SIG-M5 treated with dmso at 0.1 percent for 504 hours (cell line): ENCODE measurements at regions not wholly inside any gene's neighbourhood (a gene's known extent, or its start where the extent isn't known, plus 50 kb on each side); places are given as distances from the start of the nearest gene placed in this dataset.
"Not testable (repeated sequence)": the region's sequence is repeated elsewhere in the genome, so short reads cannot be mapped to it uniquely, and the experiment has no call there.

Source experiments
- DNase-seq: peaks from one replicate; lab custom pipeline; 2025; ENCODE audit not compliant: unreplicated experiment; lab: John Stamatoyannopoulos, UW

DNA sequence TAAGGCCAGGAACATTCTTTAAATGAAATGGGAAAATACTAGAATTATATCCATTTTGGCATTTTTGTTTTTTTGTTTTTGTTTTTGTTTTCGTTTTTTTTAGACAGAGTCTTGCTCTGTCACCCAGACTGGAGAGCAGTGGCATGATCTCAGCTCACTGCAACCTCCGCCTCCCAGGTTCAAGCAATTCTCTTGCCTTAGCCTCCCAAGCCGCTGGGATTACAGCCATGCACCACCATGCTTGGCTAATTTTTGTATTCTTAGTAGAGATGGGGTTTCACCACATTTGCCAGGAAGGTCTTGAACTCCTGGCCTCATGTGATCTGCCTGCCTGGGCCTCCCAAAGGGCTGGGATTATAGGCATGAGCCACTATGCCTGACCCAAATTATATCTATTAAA is 520.7 kb upstream of the RORB start:
- DNase-seq, result not testable (repeated sequence)

DNA sequence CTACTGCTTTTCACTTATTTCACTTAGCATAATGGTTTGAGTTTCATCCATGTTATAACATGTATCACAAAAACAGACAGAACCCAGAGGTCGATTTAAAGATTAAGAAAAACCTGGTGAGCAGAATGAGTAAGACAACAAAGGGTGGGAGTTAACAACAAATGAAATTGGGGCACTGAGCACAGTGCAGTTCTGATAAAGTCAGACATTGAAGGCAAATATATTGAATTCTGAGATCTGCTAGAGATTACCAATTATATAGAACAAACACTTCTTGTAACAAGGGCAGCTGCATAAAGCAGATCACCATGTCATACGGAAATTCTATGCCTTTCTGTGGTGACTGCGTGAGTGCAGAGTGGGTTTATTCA is 517.3 kb upstream of the RORB start:
- DNase-seq, result no peak

DNA sequence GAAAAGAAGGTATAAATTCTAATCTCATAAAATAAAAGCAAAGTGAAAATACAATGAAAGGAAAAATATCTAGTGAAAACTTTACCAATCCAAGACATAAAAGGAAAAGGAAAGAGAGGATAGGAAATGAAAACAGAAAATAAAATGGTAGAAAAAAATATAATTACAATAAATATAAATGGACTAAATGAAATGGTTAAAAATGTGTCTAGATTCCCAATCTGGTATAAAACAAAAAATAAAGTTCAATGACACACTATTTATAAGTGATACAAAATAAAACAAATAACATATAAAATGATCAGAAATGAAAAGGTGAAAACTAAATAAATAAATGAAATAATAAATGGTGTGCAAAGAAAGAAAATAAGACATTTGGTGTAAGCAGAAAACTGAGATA is 516.4 kb upstream of the RORB start:
- DNase-seq, result no peak

- DNase-seq, result no peak
Observed at GRCh38 chr9:73981405-73981804, 515.7 kb upstream of the RORB start.

- DNase-seq, result no peak
Observed at GRCh38 chr9:73995836-73996235, 501.3 kb upstream of the RORB start.

- no peak for DNase-seq
Observed at GRCh38 chr9:73996844-73997243, 500.3 kb upstream of the RORB start.

GRCh38 chr9:74001382-74001781 is 495.8 kb upstream of the RORB start:
- DNase-seq, result no peak

DNA sequence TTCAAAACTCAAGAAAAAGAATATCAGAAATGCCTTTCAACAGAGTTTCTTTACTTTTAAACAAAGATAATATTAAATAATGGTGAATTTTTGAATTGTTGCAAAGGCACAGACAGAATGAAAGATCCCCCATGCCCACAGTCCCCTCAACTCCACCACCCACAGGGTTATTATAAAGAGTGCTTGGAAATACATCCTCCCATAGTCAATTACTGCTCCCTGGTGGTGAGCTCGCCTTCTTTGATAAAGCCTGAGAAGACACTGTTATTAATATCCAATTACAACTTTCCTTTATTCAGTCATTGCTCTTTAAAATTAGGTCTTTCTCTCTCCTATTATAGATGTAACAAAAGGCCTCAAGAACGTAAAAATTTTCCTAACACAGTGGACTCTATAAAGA is 490.2 kb upstream of the RORB start:
- DNase-seq, result no peak

GRCh38 chr9:74007833-74008232 is 489.3 kb upstream of the RORB start:
- DNase-seq, result no peak

GRCh38 chr9:74016004-74016403 is 481.1 kb upstream of the RORB start:
- DNase-seq, result no peak

DNA sequence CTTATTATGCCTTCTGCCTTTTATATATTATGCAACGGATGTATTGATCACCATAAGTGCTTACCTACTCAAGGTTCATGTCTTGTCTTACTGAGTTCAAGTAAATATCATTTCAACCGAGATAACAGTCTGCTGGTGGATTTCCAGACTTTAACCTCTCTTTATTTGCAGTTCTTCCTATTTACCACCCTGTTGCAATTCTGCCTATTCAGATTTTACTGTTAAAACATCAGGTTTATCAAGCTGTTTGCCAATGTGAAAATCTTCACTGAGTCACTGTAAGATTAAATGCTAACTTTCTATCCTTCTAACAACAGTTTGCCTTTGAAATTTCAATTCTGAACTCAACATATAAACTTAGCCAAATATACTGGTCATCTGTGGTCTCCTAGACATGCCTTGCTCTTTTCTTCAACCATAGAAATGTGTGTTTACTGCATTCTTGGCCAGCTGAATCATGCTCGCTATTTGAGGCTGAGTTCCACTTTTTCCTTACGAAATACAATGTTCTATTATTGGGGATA is 471.7 kb upstream of the RORB start:
- no peak for DNase-seq

GRCh38 chr9:74032421-74032820 is 464.7 kb upstream of the RORB start:
- DNase-seq, result no peak

GRCh38 chr9:74035786-74036185 is 461.3 kb upstream of the RORB start:
- DNase-seq, result no peak

DNA sequence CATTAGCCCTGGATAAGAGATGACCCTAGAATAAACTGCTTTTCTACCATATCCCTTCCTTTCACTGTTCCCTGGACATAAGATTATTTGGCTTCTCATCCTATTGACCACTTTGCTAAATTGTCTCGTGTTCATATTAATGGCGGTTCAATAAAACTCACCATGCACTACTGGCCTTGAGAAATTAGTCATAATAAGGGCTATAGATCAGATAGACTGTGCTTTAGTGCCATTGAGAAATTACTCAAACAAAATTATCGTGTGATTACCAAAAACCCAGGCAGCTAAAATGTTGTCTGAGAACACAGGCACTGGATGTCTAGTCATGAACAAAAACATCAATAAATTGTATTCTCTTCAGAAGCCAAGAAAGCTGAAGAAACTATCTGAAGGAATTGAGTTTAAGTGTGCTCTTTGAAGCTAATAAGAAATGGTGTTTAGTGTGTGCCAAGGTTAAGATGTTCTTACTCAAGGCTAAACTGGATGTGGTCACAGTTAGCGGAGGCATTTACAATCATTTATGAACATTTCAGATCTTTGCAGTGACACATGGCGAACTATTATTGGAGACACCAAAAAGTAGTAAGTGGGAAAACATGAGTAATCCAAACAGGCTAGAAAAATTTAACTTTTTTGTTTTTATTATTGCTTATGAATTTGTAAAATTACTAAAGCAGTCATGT is 460.4 kb upstream of the RORB start:
- no peak for DNase-seq

- DNase-seq, result no peak
Observed at GRCh38 chr9:74037274-74037673, 459.9 kb upstream of the RORB start.

- DNase-seq, result no peak
Observed at GRCh38 chr9:74041588-74041987, 455.5 kb upstream of the RORB start.

DNA sequence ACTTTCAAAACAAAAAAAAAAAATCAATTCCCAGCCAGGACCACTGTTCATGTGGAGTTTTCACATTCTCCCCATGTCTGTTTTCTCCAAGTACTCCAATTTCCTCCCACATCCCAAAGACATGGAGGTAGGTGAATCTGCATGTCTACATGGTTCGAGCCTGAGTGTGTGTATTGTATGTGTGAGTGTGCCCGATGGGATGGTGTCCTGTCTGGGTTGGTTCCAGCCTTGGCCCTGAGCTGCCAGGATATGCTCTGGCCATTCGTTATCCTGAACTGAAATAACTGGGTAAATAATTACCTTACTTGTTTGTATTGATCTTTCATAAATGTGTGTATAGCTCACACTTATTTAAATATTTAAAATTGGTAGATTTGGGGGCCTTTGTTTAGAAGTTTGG is 452.3 kb upstream of the RORB start:
- no peak for DNase-seq

- DNase-seq, result no peak
Observed at GRCh38 chr9:74056023-74056422, 441.1 kb upstream of the RORB start.

- not testable (repeated sequence) for DNase-seq
Observed at GRCh38 chr9:74057051-74057450, 440.1 kb upstream of the RORB start.

DNA sequence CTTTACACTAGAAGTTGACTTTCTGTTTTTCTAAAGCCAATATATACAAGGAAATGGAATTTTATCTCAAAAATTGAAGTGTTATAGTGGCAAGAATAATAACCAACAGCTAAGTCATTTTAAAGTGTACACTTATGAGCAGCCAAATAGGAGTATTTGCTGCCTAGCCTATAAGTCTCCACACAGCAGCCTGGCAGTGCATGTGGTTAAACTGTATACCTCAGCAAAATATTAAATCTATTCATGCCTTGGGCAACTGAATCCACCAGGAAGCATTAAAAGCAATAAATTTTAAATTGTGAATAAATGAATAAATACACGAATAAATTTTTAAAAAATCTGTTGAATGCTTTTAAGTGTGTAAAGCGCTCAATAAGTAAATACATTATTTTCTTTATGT is 432.4 kb upstream of the RORB start:
- no peak for DNase-seq

GRCh38 chr9:74066128-74066527 is 431.0 kb upstream of the RORB start:
- no peak for DNase-seq

- no peak for DNase-seq
Observed at GRCh38 chr9:74066605-74067004, 430.5 kb upstream of the RORB start.

GRCh38 chr9:74071502-74071901 is 425.6 kb upstream of the RORB start:
- DNase-seq, result no peak
